Endothelial cell of umbilical vein (primary cell): ENCODE measurements at regions not wholly inside any gene's neighbourhood (a gene's known extent, or its start where the extent isn't known, plus 50 kb on each side); places are given as distances from the start of the nearest gene placed in this dataset.

ENCODE experiments used
- BruUV-seq: library from RNA; stranded (reverse); fragments of 400-500 nt; replicated peaks from 2 replicates; lab custom pipeline; 2021; lab: Mats Ljungman, UMichigan
- CTCF ChIA-PET: fragments of 300-600, 350-600 bp; sonication (Branson Sonifier 250); formaldehyde crosslinking; loops from one replicate; lab custom pipeline; 2021; ENCODE audit warnings: antibody characterized with exemption, inconsistent platforms; lab: Charles Lee
- POLR2A ChIA-PET: fragments of 300-600, 350-600 bp; sonication (Branson Sonifier 250); formaldehyde crosslinking; loops from one replicate; lab custom pipeline; 2021; ENCODE audit warnings: antibody characterized with exemption, inconsistent platforms; lab: Charles Lee
- DNase-seq: peaks from one replicate; pipeline ENCODE4 v3.0.0-alpha.2; 2011; ENCODE audit warnings: low read depth, low spot score
- FAIRE-seq: peaks from 2 replicates; lab custom pipeline; 2011; peaks lifted over from hg19 to GRCh38; lab: Jason Lieb, UNC
- H2AFZ ChIP-seq: 2 replicates; pipeline ENCODE4 v1.6.0; 2012; ENCODE audit warnings: low read depth, low read length, control low read depth, inconsistent platforms
- H3K27ac ChIP-seq: 2 replicates; pipeline ENCODE4 v1.5.1; 2011; ENCODE audit warnings: low read depth, mild to moderate bottlenecking, control low read depth, low read length, moderate library complexity; ENCODE audit not compliant: insufficient read depth
- H3K27me3 ChIP-seq, 2 experiments: 2 replicates each; pipeline versions ENCODE4 v1.6.0 to v1.6.1; 2011; ENCODE audit warnings: low read length in 2 of 2, mixed read lengths in 1 of 2; ENCODE audit not compliant: control insufficient read depth in 2 of 2, insufficient read depth in 2 of 2
- H3K36me3 ChIP-seq, 2 experiments: 2 replicates in 1 of 2; 3 replicates in 1 of 2; pipeline ENCODE4 v1.5.1; 2011; ENCODE audit warnings: low read length in 2 of 2, mild to moderate bottlenecking in 1 of 2, moderate library complexity in 1 of 2; ENCODE audit not compliant: control insufficient read depth in 2 of 2, insufficient read depth in 2 of 2; ENCODE audit errors: extremely low read depth in 1 of 2
- H3K4me1 ChIP-seq: 3 replicates; pipeline ENCODE4 v1.5.1; 2011; ENCODE audit warnings: mild to moderate bottlenecking, low read length; ENCODE audit not compliant: control insufficient read depth, insufficient read depth; ENCODE audit errors: extremely low read depth
- H3K4me2 ChIP-seq: 2 replicates; pipeline ENCODE4 v1.6.1; 2011; ENCODE audit warnings: low read length, control low read depth, mixed read lengths; ENCODE audit not compliant: insufficient read depth
- H3K4me3 ChIP-seq, 3 experiments: fragments of 200-600 bp in 1 of 3; sonication (generic), shearing (Covaris generic) in 1 of 3; replicated peaks in 1 of 3; 2 replicates each; pipeline ENCODE4 v1.5.1; 2011 to 2016; ENCODE audit warnings: control low read depth in 3 of 3, low read length in 3 of 3, mild to moderate bottlenecking in 2 of 3, inconsistent platforms in 1 of 3, low read depth in 1 of 3, moderate library complexity in 1 of 3; ENCODE audit not compliant: insufficient read depth in 1 of 3
- H3K79me2 ChIP-seq: 2 replicates; pipeline ENCODE4 v1.6.0; 2012; ENCODE audit warnings: low read length, inconsistent platforms; ENCODE audit not compliant: control insufficient read depth, insufficient read depth
- H3K9ac ChIP-seq: replicated peaks from 2 replicates; pipeline ENCODE3; 2011; ENCODE audit warnings: low read length, control low read depth; ENCODE audit not compliant: insufficient read depth; ENCODE audit errors: extremely low read depth
- H3K9me1 ChIP-seq: replicated peaks from 3 replicates; pipeline ENCODE4 v1.6.0; 2011; ENCODE audit warnings: mild to moderate bottlenecking, low read length; ENCODE audit not compliant: control insufficient read depth, insufficient read depth; ENCODE audit errors: extremely low read depth
- H3K9me3 ChIP-seq: replicated peaks from 2 replicates; pipeline ENCODE4 v1.5.1; 2012; ENCODE audit warnings: low read length, inconsistent platforms; ENCODE audit not compliant: control insufficient read depth, insufficient read depth
- H4K20me1 ChIP-seq: replicated peaks from 2 replicates; pipeline ENCODE3; 2011; ENCODE audit warnings: mild to moderate bottlenecking, low read length; ENCODE audit not compliant: control insufficient read depth, insufficient read depth; ENCODE audit errors: extremely low read depth
- CTCF ChIP-seq, 2 donors: IDR thresholded peaks; 1 replicate in 1 of 2; 2 replicates in 1 of 2; pipeline ENCODE4 v1.5.1; 2011; ENCODE audit warnings: low read length in 2 of 2, mild to moderate bottlenecking in 2 of 2, moderate library complexity in 2 of 2, control low read depth in 1 of 2, inconsistent platforms in 1 of 2, low read depth in 1 of 2; ENCODE audit not compliant: insufficient read depth in 1 of 2; ENCODE audit errors: extremely low read depth in 1 of 2
- EZH2 ChIP-seq: IDR thresholded peaks from 2 replicates; pipeline ENCODE4 v1.6.1; 2012; ENCODE audit warnings: borderline replicate concordance, low read depth, mild to moderate bottlenecking, moderate library complexity, low read length, inconsistent platforms; ENCODE audit not compliant: severe bottlenecking
- FOS ChIP-seq: IDR thresholded peaks from 2 replicates; pipeline ENCODE4 v1.6.1; 2011; ENCODE audit warnings: mild to moderate bottlenecking, low read length, moderate library complexity, borderline replicate concordance; ENCODE audit not compliant: insufficient read depth
- GATA2 ChIP-seq: IDR thresholded peaks from 2 replicates; pipeline ENCODE4 v1.7.0; 2011; ENCODE audit warnings: low read depth, mild to moderate bottlenecking, moderate library complexity, mixed read lengths, low read length; ENCODE audit not compliant: insufficient read length, insufficient read depth
- JUN ChIP-seq: IDR thresholded peaks from 2 replicates; pipeline ENCODE4 v1.6.1; 2011; ENCODE audit warnings: borderline replicate concordance, low read depth; ENCODE audit not compliant: insufficient read length, insufficient read depth
- MAX ChIP-seq: IDR thresholded peaks from 2 replicates; pipeline ENCODE4 v1.6.1; 2011; ENCODE audit not compliant: insufficient read depth, insufficient read length
- MYC ChIP-seq: IDR thresholded peaks from one replicate; pipeline ENCODE4 v1.6.1; 2011; ENCODE audit warnings: mild to moderate bottlenecking, low read depth, low read length
- POLR2A ChIP-seq: IDR thresholded peaks from 2 replicates; pipeline ENCODE4 v1.6.1; 2012; ENCODE audit warnings: low read depth, mild to moderate bottlenecking, control low read depth, low read length
- POLR2AphosphoS5 ChIP-seq: IDR thresholded peaks from 2 replicates; pipeline ENCODE4 v1.6.1; 2012; ENCODE audit warnings: low read depth, mild to moderate bottlenecking, control low read depth, low read length, moderate library complexity; ENCODE audit not compliant: insufficient read depth
- dilution Hi-C: fragments of 300-500 bp; cut with MboI; formaldehyde crosslinking; loops from one replicate; pipeline ENCODE4 v1.15.0; 2019; ENCODE audit warnings: low sequenced_read_pairs; ENCODE audit not compliant: extremely low pct_ligation_motif_present
- intact Hi-C: fragments of 100-400 bp; cut with micrococcal nuclease; formaldehyde crosslinking; loops from one replicate; pipeline ENCODE4 v1.10.0; 2022

- Histone ChIP-seq H3K27ac (no peak overlapping the region), H3K4me3 (no peak overlapping the region), H3K4me2 (no peak overlapping the region), H3K9me1 (no peaks in the 10 kb centered on the region), H3K9ac (no peak overlapping the region), H3K9me3 (no peaks in the 10 kb centered on the region), H2AFZ (no peak overlapping the region), H3K79me2 (no peaks in the 10 kb centered on the region), H3K36me3 (no peaks in the 10 kb centered on the region), H3K27me3 (no peaks in the 10 kb centered on the region), H4K20me1 (no peaks in the 10 kb centered on the region), H3K4me1 (no peaks in the 10 kb centered on the region)
- ChIA-PET POLR2A (no interaction called here), CTCF (no interaction called here)
- intact Hi-C loops, result no loop called here
- TF ChIP-seq POLR2AphosphoS5, result no peak
- TF ChIP-seq POLR2A, result no peak
- no peak for TF ChIP-seq CTCF (IDR thresholded peaks at IDR 0.05; ENCODE audit: extremely low read depth in 1 of 2, insufficient read depth in 1 of 2, low read depth in 1 of 2, low read length in 2 of 2)
- no peak for TF ChIP-seq EZH2
- TF ChIP-seq MAX, result no peak
- TF ChIP-seq GATA2, result no peak
- TF ChIP-seq FOS, result no peak
- TF ChIP-seq JUN, result no peak
- no peak for TF ChIP-seq MYC
- FAIRE-seq, result no peak
- dilution Hi-C loops, result no loop called here
- BruUV-seq, result no TSS peak
- DNase-seq, result no peak
These were observed 576.3 kb upstream of the CNTNAP5 start for GRCh38 chr2:123448801-123449200.
